Medulla oblongata (tissue), 1 donor: ENCODE measurements at regions not wholly inside any gene's neighbourhood (a gene's known extent, or its start where the extent isn't known, plus 50 kb on each side); places are given as distances from the start of the nearest gene placed in this dataset.
A peak's percentile ranks its signal among the peaks of the same experiment; 100 is the strongest.

Experiments used
- DNase-seq: peaks from one replicate; pipeline ENCODE4 v3.0.0-alpha.2; 2015; ENCODE audit errors: extremely low spot score

- peak; percentile 77 for DNase-seq
These were observed 412.8 kb downstream of the ZNF536 start for GRCh38 chr19:30784850-30785457.

DNA sequence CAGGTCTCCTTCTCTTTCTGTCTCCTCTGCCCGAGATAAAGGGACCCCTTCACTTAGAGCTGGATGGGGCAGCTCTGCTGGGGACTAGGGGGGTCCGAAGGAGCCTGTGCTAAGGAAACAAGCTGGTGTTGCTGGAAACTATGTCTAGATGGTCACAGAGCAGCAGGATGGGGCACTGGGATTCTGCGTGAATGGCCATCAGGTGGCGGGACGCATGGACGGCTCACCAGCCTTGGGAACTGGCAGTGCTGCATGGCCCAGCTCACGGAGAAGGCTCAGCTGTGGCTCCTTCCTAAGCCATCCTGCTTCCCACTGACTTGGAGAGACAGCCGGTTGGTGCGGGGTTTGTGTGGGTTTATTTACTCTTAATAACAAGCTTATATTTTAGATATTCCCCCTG lies 411.8 kb downstream of the ZNF536 start:
- DNase-seq: no peak

GRCh38 chr19:30783212-30783611 lies 411.0 kb downstream of the ZNF536 start:
- DNase-seq: no peak

GRCh38 chr19:30781519-30781918 lies 409.3 kb downstream of the ZNF536 start:
- DNase-seq: no peak

DNA sequence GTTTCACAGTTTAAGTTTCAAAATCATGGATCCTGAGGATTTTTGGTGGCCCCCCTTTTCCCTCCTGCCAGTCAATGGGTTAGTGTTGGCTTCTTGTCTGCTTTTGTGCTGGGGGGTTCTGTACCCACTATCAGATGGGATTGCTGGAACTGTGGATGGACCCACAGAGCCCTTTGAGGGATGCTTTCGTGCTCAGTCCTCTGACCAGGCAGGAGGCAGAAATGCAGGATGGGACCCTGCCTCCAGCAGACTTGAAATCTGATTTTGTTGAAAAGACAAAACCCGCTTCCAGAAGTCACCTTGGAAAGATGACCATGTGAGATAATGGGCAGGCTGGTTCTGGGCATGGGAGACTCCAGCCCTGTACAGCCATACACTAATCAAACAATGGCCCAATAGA lies 408.9 kb downstream of the ZNF536 start:
- DNase-seq: no peak

DNA sequence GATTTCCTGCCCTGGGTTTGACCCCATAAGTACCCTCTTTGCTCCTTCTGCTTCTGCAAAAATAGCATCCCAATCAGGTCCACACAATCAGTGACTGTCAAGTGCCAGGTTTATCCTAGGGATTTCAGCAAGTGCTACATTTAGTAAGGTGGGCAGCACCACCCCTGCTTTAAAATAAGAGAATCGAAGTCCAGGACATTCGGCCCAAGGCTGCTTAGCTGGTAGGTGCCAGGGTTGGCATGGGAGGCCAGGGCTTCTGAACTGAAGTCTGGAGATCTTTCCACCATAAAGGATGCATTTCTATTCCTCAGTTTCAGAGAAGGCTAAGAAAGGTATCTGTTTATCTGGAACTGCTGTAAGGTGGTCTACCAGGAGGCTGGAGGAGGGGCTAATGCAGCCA lies 408.3 kb downstream of the ZNF536 start:
- no peak for DNase-seq

DNA sequence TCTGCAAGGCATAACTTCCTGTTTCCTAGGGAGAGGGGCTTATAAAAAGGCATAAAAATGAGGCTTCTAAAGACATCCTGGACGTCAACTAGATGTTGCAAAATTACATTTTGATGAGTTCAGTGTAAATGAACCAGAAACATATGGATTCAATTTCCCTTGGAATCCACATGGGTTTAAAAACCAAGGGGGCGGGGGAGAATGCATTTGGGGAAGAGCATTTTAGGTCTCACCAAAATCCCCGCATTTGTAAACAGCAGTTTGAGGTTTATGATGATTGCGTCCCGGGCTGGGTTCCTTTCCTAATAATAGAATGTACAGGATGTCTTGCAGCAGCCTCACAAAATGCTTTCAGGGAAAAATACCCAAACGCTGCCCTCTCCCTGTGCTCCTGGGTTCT lies 407.8 kb downstream of the ZNF536 start:
- DNase-seq: no peak

- DNase-seq: no peak
These were observed 407.0 kb downstream of the ZNF536 start for GRCh38 chr19:30778961-30779715.

DNA sequence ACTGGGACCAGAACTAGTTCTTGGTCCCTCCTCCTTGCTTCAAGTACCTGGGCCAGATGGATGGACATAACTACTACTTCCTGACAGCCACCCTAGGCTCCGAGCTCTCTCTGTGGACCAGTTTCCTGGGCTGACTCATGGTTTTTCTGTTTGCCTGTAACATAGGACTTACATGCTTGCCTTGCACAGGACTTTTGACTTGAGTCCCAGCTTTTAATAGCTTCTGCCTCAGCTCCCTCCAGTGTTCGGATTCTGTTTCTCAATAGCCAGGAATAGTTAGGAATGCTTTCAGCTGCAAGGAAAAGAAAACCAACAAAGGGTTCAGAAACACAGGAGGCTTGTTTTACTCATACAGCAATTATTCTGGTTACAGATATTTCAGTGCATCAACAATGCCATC lies 405.9 kb downstream of the ZNF536 start:
- no peak for DNase-seq

GRCh38 chr19:30775956-30776355 lies 403.8 kb downstream of the ZNF536 start:
- DNase-seq: no peak

DNA sequence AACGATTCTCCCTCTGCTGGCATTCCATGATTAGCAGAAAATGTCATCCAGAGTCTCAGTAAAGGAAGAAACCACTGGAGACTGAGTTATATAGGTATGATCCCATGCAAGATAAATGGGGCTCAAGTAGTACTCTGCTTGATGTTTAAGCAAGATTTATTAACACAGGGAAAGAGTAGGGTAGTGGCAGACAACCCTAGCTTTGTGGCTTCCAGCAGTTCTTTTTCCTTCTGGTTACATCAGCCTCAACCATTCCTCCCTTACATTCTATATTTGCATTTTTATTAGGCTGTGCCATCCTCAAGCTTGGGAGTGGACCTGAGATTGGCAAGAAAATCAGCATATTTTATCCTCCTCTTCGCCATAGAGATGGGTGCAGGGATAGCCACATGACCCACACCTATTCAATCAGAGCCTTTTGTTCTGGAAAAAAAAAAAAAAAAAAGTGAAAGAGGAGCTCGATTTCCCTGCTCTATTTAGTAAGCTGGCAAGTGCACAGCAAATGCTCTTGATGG lies 402.1 kb downstream of the ZNF536 start:
- DNase-seq: no peak

- no peak for DNase-seq
These were observed 390.5 kb downstream of the ZNF536 start for GRCh38 chr19:30762651-30763050.

GRCh38 chr19:30760014-30760413 lies 387.8 kb downstream of the ZNF536 start:
- no peak for DNase-seq

- peak; percentile 3 for DNase-seq
These were observed 385.8 kb downstream of the ZNF536 start for GRCh38 chr19:30757837-30758617.

DNA sequence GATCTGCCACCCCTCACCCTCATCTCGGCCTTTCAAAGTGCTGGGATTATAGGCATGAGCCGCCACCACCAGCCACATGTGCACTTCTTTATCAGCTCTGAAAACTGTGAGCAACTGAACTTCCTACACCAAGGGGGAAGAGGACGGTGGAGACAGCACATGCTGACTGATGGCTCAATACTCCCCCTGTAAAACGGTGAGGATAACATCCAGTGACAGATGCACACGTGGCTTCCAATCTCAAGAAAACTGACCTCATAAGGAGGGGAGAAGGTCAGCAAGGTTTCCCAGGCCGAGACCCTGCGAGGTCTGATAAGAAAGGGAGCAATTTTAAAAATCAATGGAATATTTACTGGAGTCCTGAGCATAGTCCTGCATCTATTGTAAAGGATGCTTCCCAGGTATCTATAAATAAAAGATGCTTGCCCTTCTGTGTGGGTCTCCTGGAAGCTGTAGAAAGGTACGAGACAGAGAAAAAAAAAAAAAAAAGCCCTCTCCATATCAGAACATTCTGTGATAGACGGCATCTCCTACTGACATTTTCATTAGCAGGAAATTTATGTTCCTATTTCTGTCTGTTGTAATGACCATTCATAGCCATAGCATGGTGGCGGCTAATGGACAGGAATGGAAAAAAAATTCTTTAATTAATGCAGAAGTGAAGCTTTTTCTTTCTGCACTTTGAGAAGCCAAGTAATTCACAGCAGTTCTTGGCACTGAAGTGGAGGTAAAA lies 385.1 kb downstream of the ZNF536 start:
- DNase-seq: no peak

GRCh38 chr19:30755581-30755980 lies 383.4 kb downstream of the ZNF536 start:
- DNase-seq: no peak

DNA sequence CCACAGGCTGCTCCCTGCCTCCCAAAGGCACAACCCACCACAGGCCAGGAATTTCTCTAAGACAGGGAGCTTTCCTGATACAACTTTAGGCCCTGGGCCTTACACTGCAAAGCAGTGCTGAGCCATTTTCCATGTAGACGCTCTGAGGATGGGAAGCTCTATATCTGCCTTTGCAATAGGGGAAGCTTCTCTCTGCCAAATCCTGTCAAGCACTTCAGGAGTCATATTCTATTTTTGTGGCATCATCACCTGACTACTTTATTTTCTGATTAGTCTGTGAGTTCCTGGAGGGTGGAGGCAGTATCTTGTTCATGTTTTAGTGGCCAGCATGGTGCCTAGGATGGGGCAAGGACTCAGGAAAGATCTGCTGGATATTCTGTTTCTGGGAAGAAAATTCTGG lies 382.0 kb downstream of the ZNF536 start:
- no peak for DNase-seq

DNA sequence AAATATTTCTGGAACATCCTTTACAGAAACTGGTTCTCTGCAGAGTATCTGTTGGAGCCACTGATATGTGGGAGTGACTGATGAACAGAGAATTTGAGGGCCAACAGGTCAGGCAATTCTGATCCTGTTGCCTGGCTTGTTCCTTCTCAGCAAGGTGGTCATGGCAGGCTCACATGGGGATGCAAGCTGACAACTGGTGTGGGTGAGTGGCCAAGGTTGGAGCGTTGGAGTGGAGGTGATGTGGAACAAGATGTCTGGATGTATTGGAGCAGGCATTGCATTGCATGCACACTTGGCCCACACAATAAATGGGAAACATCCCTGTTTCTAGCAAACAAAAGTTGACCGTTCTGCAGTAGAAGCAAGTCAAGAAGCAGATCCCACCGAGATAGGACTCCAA lies 380.7 kb downstream of the ZNF536 start:
- DNase-seq: no peak

GRCh38 chr19:30752201-30752600 lies 380.0 kb downstream of the ZNF536 start:
- DNase-seq: no peak

DNA sequence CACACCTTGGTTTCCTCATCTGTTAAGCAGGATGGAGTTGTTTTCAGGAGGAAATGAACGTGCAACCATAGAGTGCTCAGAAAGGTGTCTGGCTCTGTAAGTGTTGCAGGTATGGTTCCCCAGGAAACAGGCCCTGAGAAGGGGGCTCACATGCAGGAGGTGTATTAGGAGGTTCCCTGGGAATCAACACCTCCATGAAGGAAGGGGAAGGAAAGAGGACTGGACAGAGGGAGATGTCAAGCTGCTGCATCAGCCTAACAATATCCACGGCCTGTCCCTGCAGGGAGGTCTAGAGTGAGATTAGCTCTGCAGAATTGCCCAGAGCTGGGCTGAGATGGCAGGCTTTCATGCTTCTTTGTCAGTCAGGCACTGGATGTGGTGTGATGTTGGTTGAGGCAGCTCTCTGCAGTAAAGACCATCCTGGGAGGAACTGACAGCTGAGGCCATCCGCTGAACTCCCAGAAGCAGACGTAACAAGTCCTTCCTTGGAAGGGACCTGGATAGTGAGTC lies 373.3 kb downstream of the ZNF536 start:
- no peak for DNase-seq

DNA sequence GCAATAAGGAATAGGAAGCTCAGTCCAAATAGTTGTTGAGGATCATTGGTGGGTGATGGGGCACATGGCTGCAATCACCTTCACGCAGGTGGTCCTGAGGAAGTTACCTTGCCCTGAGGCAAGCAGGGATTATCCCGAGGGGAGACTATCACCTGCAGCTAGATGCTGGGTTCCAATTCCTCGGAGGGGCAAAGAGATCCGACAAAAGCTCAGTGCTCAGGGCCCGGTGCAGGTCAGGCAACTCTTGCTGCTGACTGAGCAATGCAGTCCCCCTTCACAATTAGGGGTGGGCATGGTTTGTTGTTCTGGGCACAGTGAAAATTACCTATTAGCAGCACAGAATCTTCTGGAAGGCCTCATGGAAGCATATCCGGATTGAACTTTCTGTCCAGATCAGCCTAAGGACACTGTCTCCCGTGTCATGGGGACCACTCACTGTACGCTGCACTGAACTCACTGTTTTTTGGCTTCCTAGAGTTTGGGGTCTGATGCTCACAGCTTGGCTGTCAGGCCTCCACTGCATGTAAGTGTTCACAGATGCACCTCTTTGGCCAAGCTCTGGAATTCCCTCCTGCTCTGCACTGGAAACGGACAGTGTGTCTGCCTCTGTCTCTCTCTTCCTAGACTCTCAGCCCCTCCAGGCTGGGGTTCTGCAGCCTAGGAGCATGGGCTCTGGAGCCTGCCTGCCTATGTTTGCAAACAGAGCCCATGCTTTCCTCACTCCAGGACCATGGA lies 372.7 kb downstream of the ZNF536 start:
- DNase-seq: no peak
